ENCODE measurements at regions not wholly inside any gene's neighbourhood (a gene's known extent, or its start where the extent isn't known, plus 50 kb on each side); places are given as distances from the start of the nearest gene placed in this dataset.
"Not testable (repeated sequence)": the region's sequence is repeated elsewhere in the genome, so short reads cannot be mapped to it uniquely, and the experiment has no call there.

- in situ Hi-C loops (cut with HindIII; ENCODE audit: low pct_unique_long_range_greater_than_20kb, low sequenced_read_pairs); DNase-seq (ENCODE audit: low read depth): not testable (repeated sequence)
Measured at GRCh38 chrX:140633105-140633504, 76.5 kb upstream of the LINC00632 start.

- in situ Hi-C loops (cut with HindIII; ENCODE audit: low pct_unique_long_range_greater_than_20kb, low sequenced_read_pairs) = no loop called here
- DNase-seq (ENCODE audit: low read depth) = no peak
Measured at GRCh38 chrX:140608111-140608510, 101.4 kb upstream of the LINC00632 start.

- no peak for DNase-seq (ENCODE audit: low read depth)
Measured at GRCh38 chrX:140602140-140602539, 97.3 kb upstream of the SOX3 start.

GRCh38 chrX:140599851-140600250 is 95.0 kb upstream of the SOX3 start:
- DNase-seq (ENCODE audit: low read depth) = no peak
- in situ Hi-C loops (cut with HindIII; ENCODE audit: low pct_unique_long_range_greater_than_20kb, low sequenced_read_pairs) = no loop called here

More at GRCh38 chrX:140602140-140602539, 97.3 kb upstream of the SOX3 start:
- in situ Hi-C loops (cut with HindIII; ENCODE audit: low pct_unique_long_range_greater_than_20kb, low sequenced_read_pairs) = no loop called here

GRCh38 chrX:140589657-140590056 is 84.8 kb upstream of the SOX3 start:
- no peak for DNase-seq (ENCODE audit: low read depth)
- in situ Hi-C loops (cut with HindIII; ENCODE audit: low pct_unique_long_range_greater_than_20kb, low sequenced_read_pairs) = no loop called here

GRCh38 chrX:140586951-140587350 is 82.1 kb upstream of the SOX3 start:
- no peak for DNase-seq (ENCODE audit: low read depth)
- in situ Hi-C loops (cut with HindIII; ENCODE audit: low pct_unique_long_range_greater_than_20kb, low sequenced_read_pairs) = no loop called here

- DNase-seq (ENCODE audit: low read depth) = no peak
- in situ Hi-C loops (cut with HindIII; ENCODE audit: low pct_unique_long_range_greater_than_20kb, low sequenced_read_pairs) = no loop called here
Measured at GRCh38 chrX:140580478-140580877, 75.6 kb upstream of the SOX3 start.

- peak; percentile 12 for DNase-seq (ENCODE audit: low read depth)
- in situ Hi-C loops (cut with HindIII; ENCODE audit: low pct_unique_long_range_greater_than_20kb, low sequenced_read_pairs) = no loop called here
Measured at GRCh38 chrX:140572724-140573123, 67.9 kb upstream of the SOX3 start.

GRCh38 chrX:140563893-140564292 is 59.0 kb upstream of the SOX3 start:
- in situ Hi-C loops (cut with HindIII; ENCODE audit: low pct_unique_long_range_greater_than_20kb, low sequenced_read_pairs) = no loop called here
- no peak for DNase-seq (ENCODE audit: low read depth)
